DND-41 (cell line): ENCODE measurements at regions not wholly inside any gene's neighbourhood (a gene's known extent, or its start where the extent isn't known, plus 50 kb on each side); places are given as distances from the start of the nearest gene placed in this dataset.

Source experiments
- ATAC-seq: fragments of 200-7000 bp; cut with Tn5 transposase; 3 replicates; pipeline ENCODE4 v1.9.1; 2021; ENCODE audit warnings: low read depth; ENCODE audit not compliant: insufficient read depth
- DNase-seq: peaks from one replicate; pipeline ENCODE4 v3.0.0-alpha.2; 2020
- H2AFZ ChIP-seq: 2 replicates; pipeline ENCODE4 v1.6.0; 2012; ENCODE audit warnings: low read depth, low read length
- H3K27ac ChIP-seq: 2 replicates; pipeline ENCODE4 v1.5.1; 2012; ENCODE audit warnings: low read length, inconsistent platforms
- H3K27me3 ChIP-seq: fragments of 200-600 bp; sonication (generic); 2 replicates; pipeline ENCODE4 v1.6.0; 2012; ENCODE audit warnings: low read length, mild to moderate bottlenecking, inconsistent platforms; ENCODE audit not compliant: insufficient read depth, poor library complexity
- H3K36me3 ChIP-seq: 2 replicates; pipeline ENCODE4 v1.5.1; 2012; ENCODE audit warnings: low read length, inconsistent platforms; ENCODE audit not compliant: insufficient read depth
- H3K4me1 ChIP-seq: 2 replicates; pipeline ENCODE4 v1.5.1; 2012; ENCODE audit warnings: mild to moderate bottlenecking, low read length; ENCODE audit not compliant: insufficient read depth
- H3K4me2 ChIP-seq: 2 replicates; pipeline ENCODE4 v1.6.0; 2012; ENCODE audit warnings: mild to moderate bottlenecking, moderate library complexity, low read length, inconsistent platforms; ENCODE audit not compliant: insufficient read depth
- H3K4me3 ChIP-seq, 2 experiments: fragments of 200-600 bp in 1 of 2; shearing (Covaris generic) in 1 of 2; 2 replicates each; pipeline ENCODE4 v1.5.1; 2012 to 2016; ENCODE audit warnings: inconsistent platforms in 2 of 2, low read length in 2 of 2, mild to moderate bottlenecking in 2 of 2, low read depth in 1 of 2, moderate library complexity in 1 of 2
- H3K79me2 ChIP-seq: 2 replicates; pipeline ENCODE4 v1.6.0; 2012; ENCODE audit warnings: low read length, inconsistent platforms; ENCODE audit not compliant: insufficient read depth
- H3K9ac ChIP-seq: 2 replicates; pipeline ENCODE4 v1.6.0; 2012; ENCODE audit warnings: low read depth, mild to moderate bottlenecking, inconsistent platforms, low read length, moderate library complexity
- H3K9me3 ChIP-seq: 2 replicates; pipeline ENCODE4 v1.5.1; 2012; ENCODE audit warnings: low read length, moderate library complexity, mild to moderate bottlenecking, inconsistent platforms; ENCODE audit not compliant: insufficient read depth, severe bottlenecking
- H4K20me1 ChIP-seq: 2 replicates; pipeline ENCODE4 v1.6.0; 2012; ENCODE audit warnings: low read length; ENCODE audit not compliant: insufficient read depth
- EZH2 ChIP-seq: IDR thresholded peaks from 3 replicates; pipeline ENCODE4 v1.6.1; 2012; ENCODE audit warnings: borderline replicate concordance, low read depth, mild to moderate bottlenecking, moderate library complexity, low read length, inconsistent platforms; ENCODE audit not compliant: severe bottlenecking
- TF ChIP-seq, protein P1 (sequence below): IDR thresholded peaks from 2 replicates; pipeline ENCODE4 v1.5.1; 2012; ENCODE audit warnings: borderline replicate concordance, low read length, moderate library complexity, mild to moderate bottlenecking; ENCODE audit not compliant: poor library complexity, severe bottlenecking; ENCODE audit errors: extremely low read depth

DNA sequence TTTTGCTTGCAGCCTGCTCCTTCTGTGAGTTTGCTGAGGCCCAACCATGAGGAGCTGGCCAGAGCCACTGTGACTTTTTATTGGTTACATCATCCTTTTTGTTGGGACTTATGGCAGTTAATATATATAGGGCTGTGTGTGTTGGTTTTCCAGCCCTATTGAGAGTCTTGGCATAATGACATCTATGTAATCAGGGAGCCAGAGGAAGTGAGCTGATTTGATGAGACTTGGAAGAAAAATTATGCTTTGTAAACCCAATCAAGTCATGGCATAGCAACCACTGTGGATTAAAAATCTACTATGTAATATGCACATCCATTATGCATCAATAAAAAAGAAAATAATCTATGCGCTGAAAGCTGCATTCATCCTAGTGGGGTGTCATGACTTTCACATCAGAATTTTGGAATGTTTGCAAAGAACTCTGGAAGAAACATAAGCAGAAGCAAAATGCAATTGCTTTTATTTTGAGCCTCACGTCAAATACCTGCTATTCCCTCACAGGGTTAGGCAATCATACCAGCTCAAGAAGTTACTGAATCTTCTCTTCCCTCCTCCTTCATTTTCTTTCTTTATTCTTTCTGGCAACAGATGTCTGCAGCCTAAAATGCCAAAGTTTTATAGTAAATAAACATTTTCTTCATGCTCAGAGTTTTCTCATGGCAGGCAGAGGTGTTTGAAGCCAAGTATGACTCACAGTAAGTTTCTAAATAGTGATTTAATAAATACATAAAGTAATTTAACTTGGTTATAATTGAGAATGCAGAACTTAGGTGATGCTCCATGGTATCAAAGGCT is 308.5 kb downstream of the KCNS3 start:
- Histone ChIP-seq H3K9ac (no peak overlapping the region), H3K4me1 (no peaks in the 10 kb centered on the region), H3K36me3 (no peaks in the 10 kb centered on the region), H3K4me3 (no peak overlapping the region), H3K79me2 (no peaks in the 10 kb centered on the region), H3K27ac (no peak overlapping the region), H3K9me3 (no peaks in the 10 kb centered on the region), H3K27me3 (no peaks in the 10 kb centered on the region), H4K20me1 (no peaks in the 10 kb centered on the region), H2AFZ (no peak overlapping the region), H3K4me2 (no peak overlapping the region)
- no peak for TF ChIP-seq EZH2
- TF ChIP-seq, protein P1, sequence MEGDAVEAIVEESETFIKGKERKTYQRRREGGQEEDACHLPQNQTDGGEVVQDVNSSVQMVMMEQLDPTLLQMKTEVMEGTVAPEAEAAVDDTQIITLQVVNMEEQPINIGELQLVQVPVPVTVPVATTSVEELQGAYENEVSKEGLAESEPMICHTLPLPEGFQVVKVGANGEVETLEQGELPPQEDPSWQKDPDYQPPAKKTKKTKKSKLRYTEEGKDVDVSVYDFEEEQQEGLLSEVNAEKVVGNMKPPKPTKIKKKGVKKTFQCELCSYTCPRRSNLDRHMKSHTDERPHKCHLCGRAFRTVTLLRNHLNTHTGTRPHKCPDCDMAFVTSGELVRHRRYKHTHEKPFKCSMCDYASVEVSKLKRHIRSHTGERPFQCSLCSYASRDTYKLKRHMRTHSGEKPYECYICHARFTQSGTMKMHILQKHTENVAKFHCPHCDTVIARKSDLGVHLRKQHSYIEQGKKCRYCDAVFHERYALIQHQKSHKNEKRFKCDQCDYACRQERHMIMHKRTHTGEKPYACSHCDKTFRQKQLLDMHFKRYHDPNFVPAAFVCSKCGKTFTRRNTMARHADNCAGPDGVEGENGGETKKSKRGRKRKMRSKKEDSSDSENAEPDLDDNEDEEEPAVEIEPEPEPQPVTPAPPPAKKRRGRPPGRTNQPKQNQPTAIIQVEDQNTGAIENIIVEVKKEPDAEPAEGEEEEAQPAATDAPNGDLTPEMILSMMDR: no peak
- no peak for ATAC-seq
- no peak for DNase-seq

DNA sequence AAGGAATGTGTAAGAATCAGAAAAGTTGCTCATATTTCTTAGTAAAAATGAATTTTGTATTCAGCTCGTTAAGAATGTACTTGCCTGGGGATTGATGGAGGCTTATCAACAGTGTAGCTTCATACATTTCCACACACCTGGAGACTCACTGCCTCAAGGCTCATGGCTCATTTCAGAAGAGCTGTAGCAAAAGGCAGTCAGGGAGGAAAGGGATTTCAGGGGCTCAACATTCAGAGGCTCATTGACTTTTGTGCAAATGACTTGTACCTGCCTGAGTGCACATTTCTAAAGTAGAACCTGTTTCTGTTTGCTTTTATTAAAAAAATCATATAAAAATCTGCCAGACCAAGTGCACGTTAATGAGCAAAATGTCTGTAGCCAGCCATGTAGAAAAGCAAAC is 304.4 kb downstream of the KCNS3 start:
- Histone ChIP-seq H3K4me1 (no peaks in the 10 kb centered on the region), H3K4me2 (no peak overlapping the region), H2AFZ (no peak overlapping the region), H3K79me2 (no peaks in the 10 kb centered on the region), H3K27me3 (no peaks in the 10 kb centered on the region), H3K4me3 (no peak overlapping the region), H3K27ac (no peak overlapping the region), H3K9me3 (no peaks in the 10 kb centered on the region), H3K9ac (no peak overlapping the region), H4K20me1 (no peaks in the 10 kb centered on the region), H3K36me3 (no peaks in the 10 kb centered on the region)
- ATAC-seq: no peak
- no peak for DNase-seq
- TF ChIP-seq, protein P1: no peak
- no peak for TF ChIP-seq EZH2

DNA sequence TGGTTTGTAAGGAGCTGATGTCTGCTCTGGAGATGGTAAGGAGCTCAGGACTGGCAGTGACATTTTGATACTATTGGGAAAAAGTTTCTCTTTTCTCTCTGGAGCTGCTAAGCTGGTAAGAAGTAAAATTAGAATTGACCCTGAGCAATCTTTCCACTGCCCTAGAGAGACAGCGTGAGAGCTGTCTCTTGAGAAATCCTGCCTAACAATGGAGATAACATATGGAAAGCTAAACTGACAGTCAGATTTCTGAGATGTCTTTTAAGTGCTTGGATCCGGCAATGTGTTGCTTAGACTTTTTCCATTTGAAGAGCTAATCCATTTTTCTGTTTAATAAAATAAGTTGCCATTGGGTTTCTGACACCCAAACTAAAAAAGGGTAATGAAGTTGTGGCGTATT is 302.4 kb downstream of the KCNS3 start:
- H3K4me3 ChIP-seq: no peak overlapping the region
- no peaks in the 10 kb centered on the region for H3K9me3 ChIP-seq
- H3K79me2 ChIP-seq: no peaks in the 10 kb centered on the region
- H3K36me3 ChIP-seq: no peaks in the 10 kb centered on the region
- H4K20me1 ChIP-seq: no peaks in the 10 kb centered on the region
- DNase-seq: no peak
- no peak overlapping the region for H3K9ac ChIP-seq
- ATAC-seq: no peak
- H3K27me3 ChIP-seq: no peaks in the 10 kb centered on the region
- no peak for TF ChIP-seq EZH2
- TF ChIP-seq, protein P1: no peak
- no peak overlapping the region for H3K27ac ChIP-seq
- H3K4me2 ChIP-seq: no peak overlapping the region
- no peaks in the 10 kb centered on the region for H3K4me1 ChIP-seq
- no peak overlapping the region for H2AFZ ChIP-seq
